Lower lobe of right lung (tissue), 2 donors: ENCODE measurements at regions not wholly inside any gene's neighbourhood (a gene's known extent, or its start where the extent isn't known, plus 50 kb on each side); places are given as distances from the start of the nearest gene placed in this dataset.

Source experiments
- ATAC-seq, 2 donors: fragments of 200-7000 bp; cut with Tn5 transposase; one replicate each; pipeline ENCODE4 v1.9.1; 2020 to 2022; ENCODE audit warnings: mild to moderate bottlenecking in 2 of 2, moderate library complexity in 2 of 2
- DNase-seq: peaks from one replicate; pipeline ENCODE4 v3.0.0-alpha.2; 2020
- H3K27ac ChIP-seq: fragments of 200-600 bp; one replicate; pipeline ENCODE4 v1.8.0; 2022
- H3K27me3 ChIP-seq: fragments of 200-600 bp; one replicate; pipeline ENCODE4 v1.8.0; 2022; ENCODE audit warnings: low read depth
- H3K36me3 ChIP-seq: fragments of 200-600 bp; one replicate; pipeline ENCODE4 v1.8.0; 2022; ENCODE audit warnings: mild to moderate bottlenecking
- H3K4me1 ChIP-seq: fragments of 200-600 bp; one replicate; pipeline ENCODE4 v1.8.0; 2022
- H3K4me3 ChIP-seq: fragments of 200-600 bp; one replicate; pipeline ENCODE4 v1.8.0; 2022; ENCODE audit warnings: mild to moderate bottlenecking
- H3K9me3 ChIP-seq: fragments of 200-600 bp; one replicate; pipeline ENCODE4 v1.8.0; 2022
- CTCF ChIP-seq: fragments of 200-600 bp; IDR thresholded peaks from one replicate; pipeline ENCODE4 v1.8.0; 2022; ENCODE audit warnings: antibody characterized with exemption, mild to moderate bottlenecking
- intact Hi-C: fragments of 100-400 bp; cut with DNase I; formaldehyde crosslinking; loops from one replicate; pipeline ENCODE4 v1.11.0; 2022
- donor health status: DM: no; HTN: yes; CAD: no; lungs with severe emphysema.

GRCh38 chr1:201606096-201606495, 67.2 kb downstream of the NAV1 start:
- no peaks in the 10 kb centered on the region for H3K27me3 ChIP-seq
- no peak for DNase-seq
- no peak for ATAC-seq
- H3K9me3 ChIP-seq: no peaks in the 10 kb centered on the region
- H3K4me3 ChIP-seq: no peak overlapping the region
- no peak overlapping the region for H3K27ac ChIP-seq
- no peaks in the 10 kb centered on the region for H3K36me3 ChIP-seq
- no peak for TF ChIP-seq CTCF
- intact Hi-C loops: no loop called here
- H3K4me1 ChIP-seq: peaks cover 12% of the 10 kb centered on the region

- H3K4me1 ChIP-seq: peaks cover 12% of the 10 kb centered on the region
- no peaks in the 10 kb centered on the region for H3K27me3 ChIP-seq
- no peaks in the 10 kb centered on the region for H3K36me3 ChIP-seq
- H3K9me3 ChIP-seq: no peaks in the 10 kb centered on the region
- ATAC-seq: no peak
- no peak overlapping the region for H3K27ac ChIP-seq
- intact Hi-C loops: no loop called here
- H3K4me3 ChIP-seq: no peak overlapping the region
- DNase-seq: no peak
- no peak for TF ChIP-seq CTCF
Measured at GRCh38 chr1:201606623-201607022, 67.7 kb downstream of the NAV1 start.

GRCh38 chr1:201608635-201609395, 69.9 kb downstream of the NAV1 start:
- ATAC-seq: no peak
- no peak for DNase-seq
- H3K4me1 ChIP-seq: peaks cover 16% of the 10 kb centered on the region

GRCh38 chr1:201609661-201610318, 70.9 kb downstream of the NAV1 start:
- H3K36me3 ChIP-seq: no peaks in the 10 kb centered on the region
- H3K9me3 ChIP-seq: no peaks in the 10 kb centered on the region
- ATAC-seq (no peak), DNase-seq (no peak)
- TF ChIP-seq CTCF: no peak
- H3K27ac ChIP-seq: no peak overlapping the region
- no peak overlapping the region for H3K4me3 ChIP-seq
- peaks cover 26% of the 10 kb centered on the region for H3K4me1 ChIP-seq
- intact Hi-C loops: no loop called here
- H3K27me3 ChIP-seq: no peaks in the 10 kb centered on the region

More at GRCh38 chr1:201608635-201609395, 69.9 kb downstream of the NAV1 start:
- Histone ChIP-seq H3K27me3 (no peaks in the 10 kb centered on the region), H3K4me3 (no peak overlapping the region), H3K27ac (no peak overlapping the region), H3K9me3 (no peaks in the 10 kb centered on the region), H3K36me3 (no peaks in the 10 kb centered on the region)
- TF ChIP-seq CTCF: no peak
- intact Hi-C loops: no loop called here

- DNase-seq: no peak
- Histone ChIP-seq H3K27me3 (no peaks in the 10 kb centered on the region), H3K4me3 (no peak overlapping the region), H3K36me3 (no peaks in the 10 kb centered on the region), H3K9me3 (no peaks in the 10 kb centered on the region), H3K4me1 (peaks cover 27% of the 10 kb centered on the region), H3K27ac (no peak overlapping the region)
- ATAC-seq: no peak
- intact Hi-C loops: no loop called here
- TF ChIP-seq CTCF: no peak
Measured at GRCh38 chr1:201610858-201611257, 71.9 kb downstream of the NAV1 start.
